GM19351 (cell line): ENCODE measurements at regions not wholly inside any gene's neighbourhood (a gene's known extent, or its start where the extent isn't known, plus 50 kb on each side); places are given as distances from the start of the nearest gene placed in this dataset.

Experiments
- ATAC-seq: cut with Tn5 transposase; IDR thresholded peaks from one replicate; pipeline ENCODE4 v1.9.1; 2021; ENCODE audit warnings: mild to moderate bottlenecking, moderate library complexity; ENCODE audit not compliant: unreplicated experiment

GRCh38 chr5:4424895-4425294 lies 715.2 kb upstream of the ADAMTS16 start:
- no peak for ATAC-seq

GRCh38 chr5:4440536-4440935 lies 699.6 kb upstream of the ADAMTS16 start:
- ATAC-seq, result no peak

DNA sequence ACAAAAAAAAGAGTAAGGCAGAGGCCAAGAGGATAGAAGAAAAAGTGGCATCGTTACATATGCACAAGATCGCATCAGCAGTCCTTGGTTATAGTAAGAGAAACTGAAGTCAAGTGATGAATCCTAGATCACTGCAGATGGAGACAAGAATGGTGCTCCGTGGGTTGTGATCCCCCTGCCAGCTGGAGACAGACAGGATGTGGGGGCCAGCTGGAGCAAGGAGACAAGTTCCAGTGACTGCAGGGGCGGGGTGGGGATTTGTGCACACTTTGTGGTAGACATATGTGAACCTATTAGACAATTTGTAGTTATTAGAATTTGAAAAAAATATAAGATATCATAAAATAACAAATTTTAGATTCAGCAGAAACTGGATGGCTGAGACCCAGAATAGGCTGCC lies 697.9 kb upstream of the ADAMTS16 start:
- no peak for ATAC-seq

DNA sequence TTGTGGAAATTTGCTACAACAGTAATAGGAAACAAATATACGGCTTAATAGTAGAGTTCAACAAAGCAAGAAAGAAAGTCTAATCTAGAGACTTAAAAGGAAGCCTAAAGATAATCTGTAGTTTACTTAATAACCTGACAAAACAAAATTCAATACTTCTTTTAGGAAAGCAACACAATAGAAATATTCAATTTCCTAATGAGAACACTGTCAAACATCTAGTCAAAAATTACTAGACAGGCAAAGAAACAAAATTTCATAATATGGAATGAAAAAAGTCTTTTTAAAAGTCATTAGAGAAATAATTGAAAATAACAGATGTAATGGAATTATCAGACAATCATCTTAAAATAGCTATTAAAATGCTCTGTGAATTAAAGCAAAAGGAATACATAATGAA lies 692.5 kb upstream of the ADAMTS16 start:
- ATAC-seq, result no peak

DNA sequence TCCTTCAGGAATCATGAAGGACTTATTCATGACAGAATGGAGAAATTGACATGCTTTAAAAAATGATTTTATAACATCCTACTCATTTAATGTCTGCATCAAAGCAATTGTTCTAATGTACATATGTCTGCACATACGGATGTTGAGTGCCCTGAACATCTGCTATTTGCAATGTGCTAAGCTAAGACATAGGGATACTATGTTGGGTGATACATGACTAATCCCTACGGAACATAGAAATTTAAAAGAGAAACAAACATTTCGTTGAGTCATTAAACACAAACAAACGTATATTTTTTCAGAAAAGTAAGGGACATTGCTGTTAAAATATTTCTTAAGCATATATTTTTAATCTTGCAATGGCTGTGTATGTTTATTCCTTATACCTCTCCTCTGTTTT lies 686.5 kb upstream of the ADAMTS16 start:
- ATAC-seq, result no peak

- no peak for ATAC-seq
Measured at GRCh38 chr5:4479426-4479825, 660.7 kb upstream of the ADAMTS16 start.

- no peak for ATAC-seq
Measured at GRCh38 chr5:4480528-4481349, 659.4 kb upstream of the ADAMTS16 start.

DNA sequence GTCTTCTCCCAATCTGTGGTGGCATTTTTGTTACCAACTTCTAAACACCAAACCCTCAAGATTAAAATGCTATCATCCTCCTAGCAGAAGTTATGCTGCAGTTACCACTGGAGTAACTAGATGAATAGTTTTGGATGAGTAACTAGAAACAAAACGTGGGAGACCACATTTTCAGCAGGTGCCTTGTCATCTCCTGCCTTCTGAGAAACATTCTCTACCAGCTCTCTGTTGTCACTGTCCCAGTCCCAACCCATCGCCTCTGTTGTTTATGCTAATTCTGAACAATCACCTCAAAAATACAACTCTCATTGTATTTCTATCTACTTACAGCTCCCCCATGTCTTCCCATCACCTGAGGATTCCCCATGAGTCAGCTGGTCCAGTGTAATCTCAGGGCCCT lies 652.5 kb upstream of the ADAMTS16 start:
- ATAC-seq, result no peak

DNA sequence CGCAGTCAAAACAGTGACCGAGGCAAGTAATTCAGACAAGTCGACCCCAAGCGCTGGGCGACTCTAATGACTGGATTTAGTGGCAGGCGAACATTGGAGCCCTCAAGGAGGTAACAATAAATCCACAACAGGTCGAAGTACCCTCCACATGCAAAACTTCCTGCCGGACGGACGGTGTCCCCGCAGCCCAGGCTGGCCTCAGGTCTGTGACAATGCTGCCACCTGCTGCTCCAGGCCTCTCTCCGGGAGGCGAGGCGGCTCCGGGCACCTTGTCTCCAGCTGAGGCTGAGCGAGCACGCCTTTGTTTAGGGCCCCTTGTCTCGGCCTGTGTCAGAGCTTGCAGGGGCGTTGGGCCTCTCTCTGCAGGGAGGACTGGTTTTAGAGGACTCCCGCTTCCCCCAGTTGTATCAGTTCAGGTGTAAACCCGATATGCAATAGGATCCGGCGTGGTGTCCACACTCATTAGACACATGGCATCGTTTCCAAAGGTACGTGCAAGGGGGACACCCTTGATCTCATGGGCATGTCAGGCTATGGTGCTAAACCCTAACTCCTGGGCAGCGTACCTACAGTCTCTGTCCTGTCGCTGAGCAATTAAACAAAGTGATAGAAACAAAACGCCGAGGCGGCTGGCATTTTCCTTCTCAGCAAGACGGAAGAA lies 628.0 kb upstream of the ADAMTS16 start:
- ATAC-seq, result no peak

DNA sequence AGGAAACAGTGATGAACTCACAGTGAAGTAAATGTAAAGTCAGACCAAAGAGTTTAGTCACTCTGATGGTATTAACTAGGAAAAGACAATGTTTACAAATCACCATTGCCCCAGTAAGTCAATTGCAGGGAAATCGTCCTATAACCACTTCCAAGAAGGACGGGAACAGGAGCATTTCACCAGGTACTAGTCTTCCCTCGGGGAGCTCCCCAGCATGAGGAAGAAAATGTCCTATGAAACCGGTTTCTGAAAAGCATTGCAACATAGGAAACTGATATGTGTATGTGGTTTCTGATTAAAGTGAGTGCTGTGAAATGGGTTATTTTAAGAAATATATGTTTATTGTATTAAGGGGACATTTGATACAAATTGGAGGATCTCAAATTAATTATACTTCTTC lies 626.7 kb upstream of the ADAMTS16 start:
- no peak for ATAC-seq

- no peak for ATAC-seq
Measured at GRCh38 chr5:4514067-4514648, 626.0 kb upstream of the ADAMTS16 start.

DNA sequence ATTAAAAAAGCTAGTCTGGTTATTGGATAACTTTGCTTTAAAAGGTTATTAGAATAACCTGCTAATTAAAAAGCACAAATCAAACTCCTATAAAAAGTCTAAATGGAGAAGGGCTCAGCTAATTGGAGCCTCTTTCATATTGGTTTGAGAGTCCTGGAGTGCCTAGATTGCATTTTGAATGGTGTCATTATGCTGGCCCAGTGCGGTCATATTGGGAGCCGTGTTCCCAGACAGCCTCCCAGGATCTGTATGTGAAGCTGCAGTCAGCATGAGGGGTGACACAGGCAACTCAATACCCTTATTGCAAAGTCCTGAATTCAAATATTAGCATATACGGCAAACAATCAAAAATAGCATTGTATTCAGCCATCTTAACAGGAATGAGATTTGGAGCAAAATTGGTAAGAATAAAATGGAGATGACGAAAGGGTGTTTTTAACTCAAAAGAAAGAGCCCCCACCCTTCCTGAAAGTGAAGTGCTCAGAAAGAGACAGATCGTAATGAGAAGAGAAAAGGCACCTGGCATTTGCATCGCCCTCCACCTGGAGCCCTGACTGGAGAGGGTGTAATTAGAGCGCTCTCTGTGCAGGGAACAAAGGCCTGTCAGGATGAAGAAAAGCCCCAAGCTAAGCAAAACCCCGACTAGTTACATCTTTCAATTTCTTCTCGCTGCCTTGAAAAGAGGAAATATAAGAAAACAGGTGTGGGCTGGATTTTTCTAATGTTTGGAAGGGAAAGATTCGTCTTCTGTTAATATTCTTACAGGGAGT lies 621.0 kb upstream of the ADAMTS16 start:
- no peak for ATAC-seq

DNA sequence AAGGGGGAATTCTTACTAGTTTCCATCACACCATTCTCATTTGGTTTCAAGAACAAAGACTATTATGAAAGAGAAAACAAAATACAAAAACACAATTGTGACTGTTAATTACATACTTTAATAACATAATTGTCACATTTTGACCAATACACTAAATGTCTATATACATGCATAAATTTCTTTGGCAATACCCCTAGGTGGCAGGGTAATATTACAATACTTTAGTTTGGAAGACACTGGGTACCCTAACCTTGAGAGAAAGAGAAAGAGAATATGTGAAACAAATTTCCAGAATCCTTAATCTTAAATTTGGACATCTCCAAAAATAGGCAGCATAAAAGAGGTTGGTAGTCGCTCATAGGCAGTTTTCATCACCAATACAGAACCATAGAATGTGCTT lies 619.6 kb upstream of the ADAMTS16 start:
- ATAC-seq, result no peak

DNA sequence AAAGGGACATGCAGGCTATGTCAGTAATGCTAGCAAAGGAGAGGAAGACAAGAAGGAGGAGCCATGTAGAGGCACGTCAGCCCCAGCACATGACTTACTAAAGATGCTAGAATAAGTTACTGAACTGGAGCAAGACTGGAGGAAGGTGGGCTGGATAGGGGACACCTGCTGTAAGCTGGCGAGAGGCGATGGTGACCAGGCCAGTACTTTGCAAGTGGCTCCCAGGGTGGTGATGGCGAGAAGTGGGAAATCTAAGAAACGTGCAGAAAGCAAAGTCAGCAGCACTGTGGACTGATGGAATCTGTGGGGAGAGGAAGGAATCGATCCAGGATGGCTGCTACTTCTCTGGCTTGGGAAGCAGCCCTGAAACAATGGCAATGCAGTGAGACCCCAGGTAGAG lies 617.1 kb upstream of the ADAMTS16 start:
- ATAC-seq, result no peak

DNA sequence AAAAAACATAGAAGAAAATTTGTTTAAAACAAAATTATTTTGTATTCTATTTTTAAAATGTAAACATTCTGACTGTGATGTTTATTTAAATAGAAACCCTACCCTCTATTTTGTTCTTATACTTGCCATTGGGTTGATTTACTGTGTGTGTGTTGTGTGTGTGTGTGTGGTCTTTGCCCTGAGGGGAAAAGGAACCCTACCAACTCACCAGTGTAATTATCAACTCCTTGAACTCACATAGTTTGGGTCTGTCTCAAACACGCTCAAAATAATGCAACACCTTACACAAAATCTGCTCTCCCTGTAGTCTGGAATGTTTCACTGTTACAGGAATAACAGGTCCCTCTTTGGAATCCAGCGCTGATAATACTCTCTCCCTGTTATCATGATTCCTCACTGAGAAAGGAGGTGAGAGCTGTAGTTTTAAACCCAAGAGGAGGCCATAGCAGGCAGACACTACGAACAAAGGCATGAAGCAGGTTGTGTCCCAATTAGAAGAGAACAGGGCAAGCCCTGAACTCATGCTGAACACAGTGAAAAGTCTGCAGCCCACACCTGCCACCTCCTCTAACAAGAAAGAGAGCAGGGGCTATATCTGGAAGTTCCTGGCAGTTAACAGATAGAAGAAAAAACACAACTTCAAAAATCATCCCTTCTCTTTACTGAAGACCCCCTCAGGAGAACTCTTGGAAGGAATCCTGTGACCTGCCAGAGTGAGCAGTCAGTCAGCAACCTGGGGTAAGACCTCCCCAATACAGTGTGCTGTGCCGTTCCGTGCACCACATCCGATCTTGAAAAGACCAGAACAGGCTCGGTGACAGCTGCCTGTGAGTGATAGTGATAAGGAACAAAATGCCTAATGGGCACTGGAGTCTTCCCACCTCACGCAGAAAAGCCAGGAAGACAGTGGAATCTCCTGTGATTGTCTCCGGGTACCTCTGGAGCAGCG lies 608.1 kb upstream of the ADAMTS16 start:
- no peak for ATAC-seq

DNA sequence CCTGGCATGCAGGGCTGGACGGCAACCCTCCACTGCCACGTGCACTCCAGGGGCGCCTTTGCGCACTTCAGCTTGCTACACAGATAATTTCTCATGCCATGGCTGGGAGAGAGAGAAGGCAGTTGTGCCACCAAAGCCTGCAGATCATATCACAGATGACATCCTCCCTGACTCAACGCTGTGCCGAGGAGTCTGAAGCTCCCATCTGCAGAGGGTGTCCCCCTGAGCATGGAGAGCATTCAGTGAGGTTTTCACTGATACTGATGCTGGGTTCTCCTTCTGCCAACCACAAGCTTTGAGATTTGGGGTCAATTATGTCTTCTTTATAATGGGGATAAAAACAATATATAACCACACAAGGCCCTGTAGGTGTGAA lies 607.4 kb upstream of the ADAMTS16 start:
- no peak for ATAC-seq

DNA sequence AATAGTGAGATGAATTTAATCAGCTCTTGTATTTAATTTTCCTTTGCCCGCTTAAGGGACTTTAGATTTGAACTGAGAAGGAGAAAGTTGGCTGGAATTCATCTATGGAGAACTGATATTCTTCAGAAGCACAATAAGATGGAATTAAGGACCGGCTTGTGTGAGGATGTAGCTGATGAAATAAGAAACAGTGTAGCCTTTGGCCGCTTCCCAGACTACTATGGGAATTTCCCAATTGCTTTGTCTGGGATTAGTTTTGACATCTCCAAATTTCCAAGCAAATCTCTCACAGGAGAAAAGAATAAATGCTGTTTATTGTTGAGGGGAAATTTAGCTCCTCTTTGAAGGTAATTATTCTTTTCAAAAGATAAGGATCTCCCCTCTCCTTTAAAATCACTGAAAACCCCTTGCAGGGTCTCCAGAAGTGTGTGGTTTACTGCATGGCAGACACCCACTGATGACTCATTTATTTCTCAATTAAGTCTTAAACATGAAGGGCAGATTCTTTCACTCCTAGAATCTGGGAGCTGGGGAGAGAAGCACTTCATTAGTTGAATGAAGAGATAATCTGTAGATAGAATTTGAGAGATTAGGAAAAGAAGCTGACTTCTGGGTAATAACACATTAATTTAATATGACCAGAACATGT lies 606.5 kb upstream of the ADAMTS16 start:
- no peak for ATAC-seq

GRCh38 chr5:4537489-4537888 lies 602.6 kb upstream of the ADAMTS16 start:
- ATAC-seq, result no peak

DNA sequence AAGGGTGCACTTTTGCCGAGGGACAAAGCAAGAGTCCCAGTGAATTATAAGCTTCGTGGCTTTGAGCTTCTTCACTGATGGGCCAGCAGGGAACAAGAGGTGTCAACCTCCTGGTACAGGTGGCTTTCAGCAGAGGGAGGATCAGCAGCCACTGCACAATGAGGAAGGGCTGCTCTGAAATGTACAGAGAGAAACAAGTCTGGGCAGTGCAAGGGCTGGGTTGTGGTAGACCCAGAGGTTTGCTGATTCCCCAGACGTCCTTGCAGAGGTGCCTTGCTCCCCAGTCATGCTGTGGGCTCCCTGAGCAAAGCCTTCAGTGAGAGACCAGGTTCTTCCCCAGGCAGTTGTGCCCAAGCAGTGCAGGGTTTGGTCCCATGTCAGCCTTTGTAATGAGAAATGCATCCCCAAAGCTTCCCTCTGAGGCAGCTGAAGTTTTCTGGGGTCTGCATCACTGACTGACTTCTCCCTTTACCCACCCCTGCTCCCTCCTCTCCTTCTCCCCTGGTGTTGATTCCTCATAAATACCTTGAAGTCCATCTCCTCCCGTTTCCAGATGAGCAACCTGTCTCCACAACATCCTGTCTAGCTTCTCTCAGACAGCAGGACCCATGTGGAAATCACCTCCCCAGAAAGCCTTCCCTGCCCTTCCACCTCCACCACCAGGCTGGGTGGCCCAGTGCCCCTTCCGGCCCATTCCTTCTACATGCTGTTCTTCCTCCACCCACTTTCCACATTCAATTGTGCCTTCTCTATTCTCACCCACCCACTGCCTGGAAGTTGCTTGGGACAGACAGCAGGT lies 599.6 kb upstream of the ADAMTS16 start:
- no peak for ATAC-seq
